Type B pancreatic cell (in vitro differentiated cells): ENCODE measurements at regions not wholly inside any gene's neighbourhood (a gene's known extent, or its start where the extent isn't known, plus 50 kb on each side); places are given as distances from the start of the nearest gene placed in this dataset.

Source experiments
- DNase-seq: peaks from one replicate; pipeline ENCODE4 v3.0.0; 2021; ENCODE audit warnings: mixed read lengths; ENCODE audit not compliant: unreplicated experiment; ENCODE audit errors: extremely low spot score
- H3K27ac Mint-ChIP-seq: 2 replicates; pipeline ENCODE4 v1.8.0; 2021; ENCODE audit warnings: mild to moderate bottlenecking, mixed read lengths
- H3K27me3 Mint-ChIP-seq: 2 replicates; pipeline ENCODE4 v1.8.0; 2021; ENCODE audit warnings: mixed read lengths
- H3K36me3 Mint-ChIP-seq: 2 replicates; pipeline ENCODE4 v1.8.0; 2021; ENCODE audit warnings: mixed read lengths
- H3K4me1 Mint-ChIP-seq: one replicate; pipeline ENCODE4 v1.8.0; 2021; ENCODE audit warnings: mixed read lengths; ENCODE audit not compliant: unreplicated experiment
- H3K4me3 Mint-ChIP-seq: 2 replicates; pipeline ENCODE4 v1.8.0; 2021; ENCODE audit warnings: mild to moderate bottlenecking, mixed read lengths
- H3K9me3 Mint-ChIP-seq: 2 replicates; pipeline ENCODE4 v1.8.0; 2021; ENCODE audit warnings: mixed read lengths
- TF ChIP-seq, protein P1 (sequence below): fragments of 200-600 bp; sonication (generic); conservative IDR thresholded peaks from 2 replicates; pipeline ENCODE4 v1.5.0; 2021; ENCODE audit warnings: antibody characterized with exemption, mild to moderate bottlenecking

DNA sequence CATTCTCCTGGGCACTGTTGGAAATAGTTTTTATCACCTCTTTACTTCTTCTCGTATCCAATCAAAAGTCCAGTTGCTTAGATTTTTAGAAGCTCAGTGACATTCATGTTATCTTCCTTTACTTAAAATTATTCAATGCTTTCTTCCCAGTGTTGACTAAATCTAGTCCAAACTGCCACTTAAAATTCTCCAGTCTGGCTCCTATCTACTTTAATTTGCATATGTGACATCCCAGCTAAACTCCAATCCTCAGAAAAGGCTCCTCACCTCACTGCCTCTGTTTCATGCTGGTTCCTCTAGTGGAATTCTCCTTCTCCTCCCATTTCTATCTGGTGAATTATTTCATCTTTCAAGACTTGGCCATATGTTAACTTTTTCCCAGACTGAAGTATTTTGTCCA, 1238.7 kb upstream of the WWC1 start:
- Mint-ChIP-seq H3K4me1 (peaks cover 2% of the 10 kb centered on the region), H3K27ac (no peak overlapping the region), H3K9me3 (peaks cover 4% of the 10 kb centered on the region), H3K4me3 (no peak overlapping the region), H3K36me3 (no peaks in the 10 kb centered on the region), H3K27me3 (no peaks in the 10 kb centered on the region)
- DNase-seq, result no peak
- TF ChIP-seq, protein P1, sequence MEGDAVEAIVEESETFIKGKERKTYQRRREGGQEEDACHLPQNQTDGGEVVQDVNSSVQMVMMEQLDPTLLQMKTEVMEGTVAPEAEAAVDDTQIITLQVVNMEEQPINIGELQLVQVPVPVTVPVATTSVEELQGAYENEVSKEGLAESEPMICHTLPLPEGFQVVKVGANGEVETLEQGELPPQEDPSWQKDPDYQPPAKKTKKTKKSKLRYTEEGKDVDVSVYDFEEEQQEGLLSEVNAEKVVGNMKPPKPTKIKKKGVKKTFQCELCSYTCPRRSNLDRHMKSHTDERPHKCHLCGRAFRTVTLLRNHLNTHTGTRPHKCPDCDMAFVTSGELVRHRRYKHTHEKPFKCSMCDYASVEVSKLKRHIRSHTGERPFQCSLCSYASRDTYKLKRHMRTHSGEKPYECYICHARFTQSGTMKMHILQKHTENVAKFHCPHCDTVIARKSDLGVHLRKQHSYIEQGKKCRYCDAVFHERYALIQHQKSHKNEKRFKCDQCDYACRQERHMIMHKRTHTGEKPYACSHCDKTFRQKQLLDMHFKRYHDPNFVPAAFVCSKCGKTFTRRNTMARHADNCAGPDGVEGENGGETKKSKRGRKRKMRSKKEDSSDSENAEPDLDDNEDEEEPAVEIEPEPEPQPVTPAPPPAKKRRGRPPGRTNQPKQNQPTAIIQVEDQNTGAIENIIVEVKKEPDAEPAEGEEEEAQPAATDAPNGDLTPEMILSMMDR, result no peak

DNA sequence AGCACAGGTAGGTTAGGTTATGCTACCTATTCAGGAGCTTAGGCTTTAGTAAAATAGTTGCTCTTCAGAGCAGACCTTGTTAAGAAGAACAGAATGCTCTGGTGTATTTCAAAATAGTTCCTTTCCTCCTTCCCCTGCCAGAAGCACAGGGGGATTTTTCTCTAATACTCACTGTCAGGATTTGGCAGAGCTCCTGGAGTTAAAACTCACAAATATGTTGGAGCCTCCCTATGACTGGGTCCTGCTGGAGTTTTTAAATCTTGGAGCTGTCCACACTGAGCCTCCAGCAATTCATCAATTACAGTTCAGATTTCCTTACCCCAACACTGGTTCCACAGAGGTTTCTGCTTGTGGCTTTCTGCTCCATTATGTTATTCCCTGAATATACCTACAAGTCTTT, 1233.8 kb upstream of the WWC1 start:
- no peak overlapping the region for H3K27ac Mint-ChIP-seq
- peaks cover 8% of the 10 kb centered on the region for H3K4me1 Mint-ChIP-seq
- no peaks in the 10 kb centered on the region for H3K36me3 Mint-ChIP-seq
- H3K4me3 Mint-ChIP-seq, result no peak overlapping the region
- H3K9me3 Mint-ChIP-seq, result peaks cover 4% of the 10 kb centered on the region
- DNase-seq, result no peak
- H3K27me3 Mint-ChIP-seq, result peaks cover 2% of the 10 kb centered on the region
- TF ChIP-seq, protein P1, result no peak

DNA sequence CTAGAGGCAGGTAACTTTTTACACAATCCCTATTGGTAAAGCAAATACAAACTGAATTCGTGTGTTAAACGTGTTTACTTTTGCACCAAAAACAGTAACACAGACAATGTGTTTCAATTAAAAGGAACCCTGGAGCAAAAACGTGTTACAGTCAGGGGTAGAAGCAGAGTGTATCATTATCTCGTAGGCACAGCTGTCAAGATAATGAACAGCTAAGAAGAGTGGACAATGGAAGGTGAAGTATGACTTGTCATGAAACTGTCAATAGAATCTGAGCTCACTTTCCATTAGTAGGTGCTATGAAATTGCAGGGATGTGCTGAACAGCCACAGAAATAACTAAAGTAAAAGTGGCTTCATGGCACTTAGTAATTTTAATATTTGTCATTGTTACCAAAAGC, 1229.8 kb upstream of the WWC1 start:
- peaks cover 19% of the 10 kb centered on the region for H3K27me3 Mint-ChIP-seq
- H3K27ac Mint-ChIP-seq, result no peak overlapping the region
- TF ChIP-seq, protein P1, result no peak
- peaks cover 5% of the 10 kb centered on the region for H3K9me3 Mint-ChIP-seq
- no peak for DNase-seq
- H3K36me3 Mint-ChIP-seq, result no peaks in the 10 kb centered on the region
- H3K4me1 Mint-ChIP-seq, result peaks cover 21% of the 10 kb centered on the region
- H3K4me3 Mint-ChIP-seq, result no peak overlapping the region

DNA sequence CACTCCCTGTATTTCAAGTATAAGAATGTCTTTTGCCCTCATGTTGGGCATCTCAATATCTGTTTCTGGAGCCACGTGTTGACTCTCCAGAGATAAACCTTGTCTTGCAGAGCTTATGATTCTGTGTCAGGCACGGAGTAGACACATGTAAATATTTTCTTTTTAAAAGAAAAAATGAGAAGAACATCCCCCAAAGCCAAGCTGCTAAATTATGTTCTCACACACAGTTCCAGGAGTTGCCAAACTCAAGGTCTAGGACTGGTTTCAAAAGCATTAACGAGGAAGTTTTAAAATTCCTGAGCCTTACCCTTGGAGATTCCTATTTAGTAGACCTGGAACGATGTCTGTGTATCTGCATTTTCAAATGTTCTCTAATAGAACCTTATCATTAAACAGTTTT, 1228.3 kb upstream of the WWC1 start:
- H3K36me3 Mint-ChIP-seq, result no peaks in the 10 kb centered on the region
- DNase-seq, result no peak
- peaks cover 5% of the 10 kb centered on the region for H3K9me3 Mint-ChIP-seq
- no peak overlapping the region for H3K4me3 Mint-ChIP-seq
- TF ChIP-seq, protein P1, result no peak
- H3K4me1 Mint-ChIP-seq, result peaks cover 16% of the 10 kb centered on the region
- peaks cover 19% of the 10 kb centered on the region for H3K27me3 Mint-ChIP-seq
- H3K27ac Mint-ChIP-seq, result no peak overlapping the region

DNA sequence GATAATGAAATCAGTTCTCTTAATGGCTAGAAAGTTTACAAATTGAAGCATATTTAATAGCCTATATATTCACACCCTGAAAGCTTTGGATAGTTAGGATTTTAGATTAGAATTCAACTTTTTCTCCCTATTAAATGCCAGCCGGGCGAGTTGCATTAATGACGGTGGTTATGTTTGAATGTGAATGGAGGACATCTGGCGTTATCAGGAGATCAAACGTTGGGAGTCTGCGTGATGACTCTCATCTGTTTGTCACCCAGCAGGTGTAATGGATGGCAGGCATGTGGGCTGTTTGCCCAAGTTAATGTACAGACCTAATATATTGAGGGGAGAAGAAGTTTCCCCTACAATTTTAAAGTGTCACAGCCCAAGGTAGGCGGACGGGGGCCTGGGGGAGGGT, 1227.7 kb upstream of the WWC1 start:
- Mint-ChIP-seq H3K9me3 (peaks cover 5% of the 10 kb centered on the region), H3K4me1 (peaks cover 16% of the 10 kb centered on the region), H3K27me3 (peaks cover 19% of the 10 kb centered on the region), H3K36me3 (no peaks in the 10 kb centered on the region), H3K27ac (no peak overlapping the region), H3K4me3 (no peak overlapping the region)
- DNase-seq, result no peak
- TF ChIP-seq, protein P1, result no peak

DNA sequence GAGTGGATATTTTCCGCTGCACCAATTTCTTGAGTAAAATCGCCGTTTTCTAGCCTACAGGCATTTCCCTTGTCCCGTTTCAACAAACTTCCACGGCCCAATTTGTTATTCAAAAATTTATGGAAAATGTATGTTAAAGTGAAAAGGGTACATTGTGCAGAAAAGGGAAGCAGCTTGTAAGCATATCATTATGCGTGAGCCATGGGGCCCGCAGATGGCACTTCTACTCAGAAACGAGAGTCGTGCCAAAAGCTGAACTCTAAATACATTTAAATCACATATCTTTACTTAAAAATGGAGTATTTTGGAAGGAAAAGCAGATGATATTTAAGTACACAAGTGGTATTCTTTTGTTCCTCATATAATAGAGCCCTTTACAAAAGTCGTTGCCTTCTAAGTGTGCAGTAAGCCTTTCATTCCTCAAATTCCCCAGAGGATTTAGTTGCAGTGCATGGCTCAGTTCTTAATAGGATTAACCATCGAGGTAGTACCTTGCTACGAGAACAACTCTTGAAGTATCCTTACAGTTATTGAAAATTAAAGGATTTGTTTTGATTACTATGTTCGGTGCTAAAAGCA, 1227.2 kb upstream of the WWC1 start:
- Mint-ChIP-seq H3K36me3 (no peaks in the 10 kb centered on the region), H3K4me1 (peaks cover 16% of the 10 kb centered on the region), H3K27me3 (peaks cover 19% of the 10 kb centered on the region), H3K4me3 (no peak overlapping the region), H3K9me3 (peaks cover 5% of the 10 kb centered on the region), H3K27ac (no peak overlapping the region)
- TF ChIP-seq, protein P1, result no peak
- no peak for DNase-seq
